GM21825 (cell line): ENCODE measurements at regions not wholly inside any gene's neighbourhood (a gene's known extent, or its start where the extent isn't known, plus 50 kb on each side); places are given as distances from the start of the nearest gene placed in this dataset.

Source experiments
- ATAC-seq: cut with Tn5 transposase; IDR thresholded peaks from one replicate; pipeline ENCODE4 v1.9.1; 2021; ENCODE audit warnings: mild to moderate bottlenecking, moderate library complexity; ENCODE audit not compliant: unreplicated experiment

GRCh38 chr13:73248711-73249580, 190.1 kb downstream of the KLF5 start:
- ATAC-seq, result no peak

- ATAC-seq, result no peak
Measured at GRCh38 chr13:73248154-73248553, 189.3 kb downstream of the KLF5 start.

GRCh38 chr13:73245246-73245645, 186.4 kb downstream of the KLF5 start:
- ATAC-seq, result no peak

- ATAC-seq, result no peak
Measured at GRCh38 chr13:73244467-73244866, 185.7 kb downstream of the KLF5 start.

- ATAC-seq, result no peak
Measured at GRCh38 chr13:73242515-73243015, 183.8 kb downstream of the KLF5 start.

GRCh38 chr13:73240193-73240592, 181.4 kb downstream of the KLF5 start:
- ATAC-seq, result no peak

- ATAC-seq, result no peak
Measured at GRCh38 chr13:73235385-73235784, 176.6 kb downstream of the KLF5 start.

- ATAC-seq, result no peak
Measured at GRCh38 chr13:73231471-73231870, 172.7 kb downstream of the KLF5 start.

GRCh38 chr13:73230716-73231115, 171.9 kb downstream of the KLF5 start:
- no peak for ATAC-seq

- no peak for ATAC-seq
Measured at GRCh38 chr13:73228546-73228945, 169.7 kb downstream of the KLF5 start.

- ATAC-seq, result no peak
Measured at GRCh38 chr13:73225990-73226389, 167.2 kb downstream of the KLF5 start.

GRCh38 chr13:73224703-73225102, 165.9 kb downstream of the KLF5 start:
- ATAC-seq, result no peak

GRCh38 chr13:73223372-73223781, 164.6 kb downstream of the KLF5 start:
- peak; percentile 87 for ATAC-seq

GRCh38 chr13:73222627-73223305, 164.0 kb downstream of the KLF5 start:
- no peak for ATAC-seq

GRCh38 chr13:73220966-73221720, 162.3 kb downstream of the KLF5 start:
- no peak for ATAC-seq

- no peak for ATAC-seq
Measured at GRCh38 chr13:73218181-73218580, 159.4 kb downstream of the KLF5 start.

- ATAC-seq, result no peak
Measured at GRCh38 chr13:73216381-73216831, 157.6 kb downstream of the KLF5 start.

GRCh38 chr13:73215823-73216222, 157.0 kb downstream of the KLF5 start:
- ATAC-seq, result no peak

- no peak for ATAC-seq
Measured at GRCh38 chr13:73212482-73212881, 153.7 kb downstream of the KLF5 start.

GRCh38 chr13:73210218-73210883, 151.5 kb downstream of the KLF5 start:
- no peak for ATAC-seq

GRCh38 chr13:73204952-73205351, 146.1 kb downstream of the KLF5 start:
- no peak for ATAC-seq
